HEK293 (cell line): ENCODE measurements at regions not wholly inside any gene's neighbourhood (a gene's known extent, or its start where the extent isn't known, plus 50 kb on each side); places are given as distances from the start of the nearest gene placed in this dataset.

ENCODE experiments used
- CTCF ChIA-PET: fragments of 350-600 bp; formaldehyde crosslinking; extraction: SDS; loops from one replicate; lab custom pipeline; 2021; ENCODE audit warnings: antibody characterized with exemption; lab: Yijun Ruan, JAX
- POLR2A ChIA-PET: fragments of 300-600 bp; formaldehyde crosslinking; extraction: SDS; loops from one replicate; lab custom pipeline; 2020; ENCODE audit warnings: antibody characterized with exemption, inconsistent platforms; lab: Yijun Ruan, JAX
- H3K27ac ChIP-seq: fragments of 200-500 bp; sonication (Bioruptor generic); 2 replicates; pipeline ENCODE4 v1.5.1; 2014; ENCODE audit warnings: low read depth, low read length, control low read depth, inconsistent platforms; ENCODE audit errors: extremely low read depth
- H3K36me3 ChIP-seq, 2 experiments: fragments of 200-500 bp in 1 of 2; sonication (Bioruptor generic) in 1 of 2; 1 replicate in 1 of 2; 2 replicates in 1 of 2; pipeline ENCODE4 v1.5.1; 2014 to 2017; ENCODE audit warnings: inconsistent platforms in 2 of 2, low read length in 2 of 2; ENCODE audit not compliant: control insufficient read depth in 2 of 2, insufficient read depth in 1 of 2
- H3K4me1 ChIP-seq: fragments of 200-500 bp; sonication (Bioruptor generic); 2 replicates; pipeline ENCODE4 v1.5.1; 2014; ENCODE audit warnings: mild to moderate bottlenecking, low read length, inconsistent platforms; ENCODE audit not compliant: control insufficient read depth, insufficient read depth
- H3K4me3 ChIP-seq: 2 replicates; pipeline ENCODE4 v1.5.1; 2011; ENCODE audit warnings: low read depth, mild to moderate bottlenecking, control low read depth, low read length, moderate library complexity
- H3K9me3 ChIP-seq: fragments of 200-500 bp; sonication (Bioruptor generic); 2 replicates; pipeline ENCODE4 v1.5.1; 2014; ENCODE audit warnings: low read depth, low read length, inconsistent platforms; ENCODE audit not compliant: control insufficient read depth, insufficient read depth
- EGR2 ChIP-seq: fragments of 450-650 bp; formaldehyde crosslinking; IDR thresholded peaks from 2 replicates; pipeline ENCODE4 v1.5.1; 2016; ENCODE audit warnings: low read depth, missing biosample characterization, missing genetic modification characterization
- KLF8 ChIP-seq: fragments of 450-650 bp; formaldehyde crosslinking; IDR thresholded peaks from 2 replicates; pipeline ENCODE4 v1.5.1; 2016; ENCODE audit warnings: missing biosample characterization, missing genetic modification characterization
- MEIS1 ChIP-seq: sonication (generic); formaldehyde crosslinking; IDR thresholded peaks from 2 replicates; pipeline ENCODE4 v1.8.1; 2022; ENCODE audit warnings: missing genetic modification reagents, mild to moderate bottlenecking, borderline replicate concordance
- MYNN ChIP-seq: fragments of 450-650 bp; formaldehyde crosslinking; IDR thresholded peaks from 2 replicates; pipeline ENCODE4 v1.5.1; 2016; ENCODE audit warnings: missing biosample characterization, missing genetic modification characterization, borderline replicate concordance
- MZF1 ChIP-seq: fragments of 450-650 bp; formaldehyde crosslinking; IDR thresholded peaks from 2 replicates; pipeline ENCODE4 v1.5.1; 2017; ENCODE audit warnings: missing biosample characterization, missing genetic modification characterization, borderline replicate concordance
- SP7 ChIP-seq: fragments of 450-650 bp; formaldehyde crosslinking; IDR thresholded peaks from 2 replicates; pipeline ENCODE4 v1.5.1; 2016; ENCODE audit warnings: missing biosample characterization, missing genetic modification characterization
- TRIM28 ChIP-seq: IDR thresholded peaks from 2 replicates; pipeline ENCODE4 v1.6.1; 2011; ENCODE audit warnings: low read length, control low read depth, borderline replicate concordance
- YY2 ChIP-seq: fragments of 450-650 bp; formaldehyde crosslinking; IDR thresholded peaks from 2 replicates; pipeline ENCODE4 v1.5.1; 2016; ENCODE audit warnings: missing biosample characterization, missing genetic modification characterization
- ZBTB1 ChIP-seq: fragments of 450-650 bp; formaldehyde crosslinking; IDR thresholded peaks from 2 replicates; pipeline ENCODE4 v1.5.1; 2016; ENCODE audit warnings: missing biosample characterization, missing genetic modification characterization
- ZBTB21 ChIP-seq: fragments of 450-650 bp; formaldehyde crosslinking; IDR thresholded peaks from 2 replicates; pipeline ENCODE4 v1.5.1; 2017; ENCODE audit warnings: missing biosample characterization, missing genetic modification characterization
- ZBTB7A ChIP-seq: fragments of 450-650 bp; formaldehyde crosslinking; IDR thresholded peaks from 2 replicates; pipeline ENCODE4 v1.5.1; 2016; ENCODE audit warnings: low read depth, missing biosample characterization, missing genetic modification characterization
- ZIC2 ChIP-seq: fragments of 450-650 bp; formaldehyde crosslinking; IDR thresholded peaks from 2 replicates; pipeline ENCODE4 v1.5.1; 2016; ENCODE audit warnings: missing biosample characterization, missing genetic modification characterization
- ZNF114 ChIP-seq: fragments of 450-650 bp; formaldehyde crosslinking; IDR thresholded peaks from 2 replicates; pipeline ENCODE4 v1.5.0; 2017; ENCODE audit warnings: missing biosample characterization, missing genetic modification characterization
- ZNF146 ChIP-seq: fragments of 450-650 bp; formaldehyde crosslinking; IDR thresholded peaks from 2 replicates; pipeline ENCODE4 v1.5.1; 2016; ENCODE audit warnings: missing biosample characterization, missing genetic modification characterization
- ZNF16 ChIP-seq: fragments of 450-650 bp; formaldehyde crosslinking; IDR thresholded peaks from 2 replicates; pipeline ENCODE4 v1.5.1; 2016; ENCODE audit warnings: low read depth, missing biosample characterization, missing genetic modification characterization
- ZNF19 ChIP-seq: fragments of 450-650 bp; formaldehyde crosslinking; IDR thresholded peaks from 2 replicates; pipeline ENCODE4; 2016; ENCODE audit warnings: missing biosample characterization, missing genetic modification characterization, low read depth
- ZNF2 ChIP-seq: fragments of 450-650 bp; formaldehyde crosslinking; IDR thresholded peaks from 2 replicates; pipeline ENCODE4 v1.5.1; 2016; ENCODE audit warnings: missing biosample characterization, missing genetic modification characterization
- ZNF214 ChIP-seq: fragments of 450-650 bp; formaldehyde crosslinking; IDR thresholded peaks from 2 replicates; pipeline ENCODE4 v1.5.1; 2017; ENCODE audit warnings: missing biosample characterization, mild to moderate bottlenecking, missing genetic modification characterization, borderline replicate concordance
- ZNF292 ChIP-seq: fragments of 450-650 bp; formaldehyde crosslinking; IDR thresholded peaks from 2 replicates; pipeline ENCODE4 v1.5.1; 2016; ENCODE audit warnings: low read depth, missing biosample characterization, missing genetic modification characterization, borderline replicate concordance
- ZNF302 ChIP-seq: fragments of 450-650 bp; formaldehyde crosslinking; IDR thresholded peaks from 2 replicates; pipeline ENCODE4 v1.5.1; 2016; ENCODE audit warnings: missing biosample characterization, missing genetic modification characterization, low read depth
- ZNF324 ChIP-seq: fragments of 450-650 bp; formaldehyde crosslinking; IDR thresholded peaks from 2 replicates; pipeline ENCODE4 v1.5.1; 2016; ENCODE audit warnings: missing biosample characterization, missing genetic modification characterization
- ZNF366 ChIP-seq: fragments of 450-650 bp; formaldehyde crosslinking; conservative IDR thresholded peaks from 2 replicates; pipeline ENCODE4 v1.5.1; 2016; ENCODE audit warnings: missing biosample characterization, missing genetic modification characterization
- ZNF37A ChIP-seq: fragments of 450-650 bp; IDR thresholded peaks from 2 replicates; pipeline ENCODE4 v1.5.1; 2018; ENCODE audit warnings: missing biosample characterization, missing genetic modification characterization
- ZNF416 ChIP-seq: fragments of 450-650 bp; formaldehyde crosslinking; IDR thresholded peaks from 2 replicates; pipeline ENCODE4 v1.5.1; 2016; ENCODE audit warnings: missing biosample characterization, missing genetic modification characterization
- ZNF521 ChIP-seq: fragments of 450-650 bp; formaldehyde crosslinking; IDR thresholded peaks from 2 replicates; pipeline ENCODE4 v1.5.1; 2017; ENCODE audit warnings: missing biosample characterization, mild to moderate bottlenecking, missing genetic modification characterization
- ZNF530 ChIP-seq: fragments of 450-650 bp; formaldehyde crosslinking; IDR thresholded peaks from 2 replicates; pipeline ENCODE4 v1.5.1; 2016; ENCODE audit warnings: low read depth, missing biosample characterization, missing genetic modification characterization
- ZNF544 ChIP-seq: fragments of 450-650 bp; formaldehyde crosslinking; IDR thresholded peaks from 2 replicates; pipeline ENCODE4 v1.5.0; 2017; ENCODE audit warnings: missing biosample characterization, missing genetic modification characterization
- ZNF549 ChIP-seq: fragments of 450-650 bp; IDR thresholded peaks from 2 replicates; pipeline ENCODE4 v1.5.1; 2018; ENCODE audit warnings: missing biosample characterization, missing genetic modification characterization, mild to moderate bottlenecking, inconsistent platforms, moderate library complexity
- ZNF580 ChIP-seq: fragments of 450-650 bp; formaldehyde crosslinking; IDR thresholded peaks from 2 replicates; pipeline ENCODE4 v1.5.1; 2016; ENCODE audit warnings: missing biosample characterization, missing genetic modification characterization
- ZNF639 ChIP-seq: fragments of 450-650 bp; formaldehyde crosslinking; IDR thresholded peaks from 2 replicates; pipeline ENCODE4 v1.5.1; 2016; ENCODE audit warnings: missing biosample characterization, missing genetic modification characterization
- ZNF670 ChIP-seq: fragments of 450-650 bp; formaldehyde crosslinking; IDR thresholded peaks from 2 replicates; pipeline ENCODE4 v1.5.1; 2016; ENCODE audit warnings: missing biosample characterization, missing genetic modification characterization, low read depth
- ZNF677 ChIP-seq: fragments of 450-650 bp; IDR thresholded peaks from 2 replicates; pipeline ENCODE4 v1.5.0; 2018; ENCODE audit warnings: missing biosample characterization, mild to moderate bottlenecking, missing genetic modification characterization, moderate library complexity
- ZNF76 ChIP-seq: fragments of 450-650 bp; formaldehyde crosslinking; IDR thresholded peaks from 2 replicates; pipeline ENCODE4; 2016; ENCODE audit warnings: low read depth, missing biosample characterization, missing genetic modification characterization, borderline replicate concordance
- ZNF776 ChIP-seq: fragments of 450-650 bp; formaldehyde crosslinking; IDR thresholded peaks from 2 replicates; pipeline ENCODE4 v1.5.0; 2017; ENCODE audit warnings: missing biosample characterization, missing genetic modification characterization, borderline replicate concordance
- ZNF830 ChIP-seq: fragments of 450-650 bp; IDR thresholded peaks from 2 replicates; pipeline ENCODE4 v1.5.0; 2018; ENCODE audit warnings: missing biosample characterization, missing genetic modification characterization, low read depth, mild to moderate bottlenecking, moderate library complexity
- ZSCAN16 ChIP-seq: fragments of 450-650 bp; formaldehyde crosslinking; IDR thresholded peaks from 2 replicates; pipeline ENCODE4 v1.5.1; 2016; ENCODE audit warnings: missing biosample characterization, missing genetic modification characterization

DNA sequence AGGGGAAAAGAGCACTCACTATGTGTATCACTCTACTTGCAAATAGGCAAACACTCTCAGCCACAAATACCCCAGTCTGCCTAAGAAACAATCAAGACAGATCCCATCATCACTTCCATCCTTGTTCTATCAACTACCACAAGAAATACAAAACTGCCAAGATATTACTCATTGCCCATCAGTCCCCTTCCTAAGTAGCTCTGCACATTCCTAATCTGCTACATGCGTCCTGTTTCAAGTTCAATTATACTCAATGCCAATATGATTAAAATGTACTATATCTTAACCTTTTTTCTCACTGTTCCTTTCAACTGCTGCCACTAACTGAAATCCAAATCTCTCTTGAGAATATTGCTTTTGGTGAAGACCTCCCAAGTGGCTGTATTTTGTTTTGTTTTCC is 1688.4 kb downstream of the PLA2G4A start:
- no peaks in the 10 kb centered on the region for H3K4me1 ChIP-seq
- H3K9me3 ChIP-seq, result no peaks in the 10 kb centered on the region
- no peak overlapping the region for H3K4me3 ChIP-seq
- no peak for TF ChIP-seq ZNF366
- TF ChIP-seq ZNF677 (tag by site-specific recombination), result no peak
- no peak for TF ChIP-seq ZNF214 (tag by site-specific recombination)
- TF ChIP-seq ZNF302 (tag by site-specific recombination), result no peak
- no peak for TF ChIP-seq ZNF776
- no peak for TF ChIP-seq ZNF830 (tag by site-specific recombination)
- TF ChIP-seq ZNF521 (tag by site-specific recombination), result no peak
- no peak for TF ChIP-seq ZNF416
- no peaks in the 10 kb centered on the region for H3K36me3 ChIP-seq
- ChIA-PET POLR2A (no interaction called here), CTCF (no interaction called here)
- no peak overlapping the region for H3K27ac ChIP-seq

GRCh38 chr1:188551176-188551575 is 1722.4 kb downstream of the PLA2G4A start:
- Histone ChIP-seq H3K9me3 (no peaks in the 10 kb centered on the region), H3K27ac (no peak overlapping the region)
- TF ChIP-seq ZBTB7A (no peak), ZSCAN16 (no peak), ZNF324 (tag by site-specific recombination) (no peak), ZNF776 (no peak), ZNF670 (tag by site-specific recombination) (no peak), ZNF16 (tag by site-specific recombination) (no peak), KLF8 (tag by site-specific recombination) (no peak), ZNF19 (tag by site-specific recombination) (no peak), ZIC2 (no peak), ZNF292 (tag by site-specific recombination) (no peak), ZNF580 (no peak), ZNF146 (tag by site-specific recombination) (no peak), ZNF530 (tag by site-specific recombination) (no peak), ZNF2 (no peak)
- TF ChIP-seq, all 188 proteins: peak for 0
- no peaks in the 10 kb centered on the region for H3K4me1 ChIP-seq
- POLR2A ChIA-PET, result no interaction called here
- CTCF ChIA-PET, result interaction anchor here (0.6 kb wide), 1 partner anchor 43 kb away, joined by 3 read pairs; no protein-coding TSS in a partner anchor
- no peaks in the 10 kb centered on the region for H3K36me3 ChIP-seq
- no peak overlapping the region for H3K4me3 ChIP-seq

DNA sequence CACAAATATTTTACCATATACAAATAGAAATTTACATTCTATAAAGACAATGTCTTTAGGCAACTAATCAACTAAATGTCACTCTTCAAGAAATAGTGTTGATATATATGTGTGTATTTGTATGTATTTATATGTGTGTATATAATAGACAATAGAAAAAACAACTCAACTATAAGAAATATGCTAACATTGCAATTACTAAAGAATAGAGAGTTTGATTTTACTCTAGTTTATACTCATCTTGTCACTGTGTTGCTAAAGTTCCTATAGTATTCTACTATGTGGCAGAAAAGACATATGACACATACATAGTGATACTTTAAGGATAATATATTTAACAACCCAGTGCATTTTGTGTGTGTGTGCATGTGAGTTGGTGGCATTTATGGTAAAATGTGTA is 1728.3 kb downstream of the PLA2G4A start:
- no peak overlapping the region for H3K4me3 ChIP-seq
- H3K36me3 ChIP-seq, result no peaks in the 10 kb centered on the region
- no peak overlapping the region for H3K27ac ChIP-seq
- ChIA-PET CTCF (no interaction called here), POLR2A (no interaction called here)
- H3K4me1 ChIP-seq, result no peaks in the 10 kb centered on the region
- no peaks in the 10 kb centered on the region for H3K9me3 ChIP-seq
- TF ChIP-seq ZBTB1 (tag by site-specific recombination), result no peak
- TF ChIP-seq ZNF114 (tag by site-specific recombination), result no peak
- no peak for TF ChIP-seq ZNF544
- no peak for TF ChIP-seq ZNF76
- no peak for TF ChIP-seq ZNF292 (tag by site-specific recombination)
- TF ChIP-seq ZNF549 (tag by site-specific recombination), result no peak
- no peak for TF ChIP-seq ZNF830 (tag by site-specific recombination)
- no peak for TF ChIP-seq MYNN (tag by site-specific recombination)
- no peak for TF ChIP-seq YY2
- no peak for TF ChIP-seq TRIM28
- TF ChIP-seq ZNF580, result no peak
- no peak for TF ChIP-seq EGR2
- no peak for TF ChIP-seq ZNF639 (tag by site-specific recombination)
- no peak for TF ChIP-seq SP7 (tag by site-specific recombination)
- no peak for TF ChIP-seq ZBTB21
- TF ChIP-seq ZNF37A, result no peak
- no peak for TF ChIP-seq MZF1 (tag by site-specific recombination)
- no peak for TF ChIP-seq MEIS1 (CRISPR knock-in tag)
